GM23338 (cell line): ENCODE measurements at regions not wholly inside any gene's neighbourhood (a gene's known extent, or its start where the extent isn't known, plus 50 kb on each side); places are given as distances from the start of the nearest gene placed in this dataset.

Experiments
- ATAC-seq: fragments of 200-7000 bp; cut with Tn5 transposase; 3 replicates; pipeline ENCODE4 v1.9.1; 2020
- DNase-seq: peaks from one replicate; pipeline ENCODE4 v3.0.0-alpha.2; 2015; ENCODE audit warnings: low spot score
- H2AFZ ChIP-seq: fragments of 200-600 bp; sonication (generic); 2 replicates; pipeline ENCODE4 v1.8.0; 2016; ENCODE audit warnings: antibody characterized with exemption, mild to moderate bottlenecking, moderate library complexity
- H3F3A ChIP-seq: fragments of 200-600 bp; sonication (generic); replicated peaks from 2 replicates; pipeline ENCODE4 v1.8.0; 2017; ENCODE audit warnings: antibody characterized with exemption, mixed run types, low read depth
- H3K27ac ChIP-seq: fragments of 200-600 bp; sonication (generic); 2 replicates; pipeline ENCODE4 v1.6.1; 2016; ENCODE audit warnings: low read depth
- H3K27me3 ChIP-seq: fragments of 200-600 bp; sonication (generic); 2 replicates; pipeline ENCODE4 v1.8.0; 2016; ENCODE audit warnings: mild to moderate bottlenecking, mixed run types, moderate library complexity; ENCODE audit not compliant: insufficient read depth
- H3K36me3 ChIP-seq: fragments of 200-600 bp; sonication (generic); 2 replicates; pipeline ENCODE4 v1.8.0; 2016; ENCODE audit warnings: mild to moderate bottlenecking; ENCODE audit not compliant: insufficient read depth
- H3K4me1 ChIP-seq: fragments of 200-600 bp; sonication (generic); 2 replicates; pipeline ENCODE4 v1.8.0; 2016; ENCODE audit warnings: mild to moderate bottlenecking, moderate library complexity; ENCODE audit not compliant: insufficient read depth
- H3K4me2 ChIP-seq: fragments of 200-600 bp; sonication (generic); 2 replicates; pipeline ENCODE4 v1.7.1; 2017; ENCODE audit warnings: mixed run types
- H3K4me3 ChIP-seq: fragments of 200-600 bp; sonication (generic); 2 replicates; pipeline ENCODE4 v1.6.1; 2016; ENCODE audit warnings: mixed run types
- H3K79me2 ChIP-seq: fragments of 200-600 bp; sonication (generic); replicated peaks from 2 replicates; pipeline ENCODE4 v1.8.0; 2017; ENCODE audit warnings: mild to moderate bottlenecking; ENCODE audit not compliant: insufficient read depth
- H3K9me2 ChIP-seq: fragments of 200-600 bp; sonication (generic); 2 replicates; pipeline ENCODE4 v1.8.0; 2017; ENCODE audit not compliant: insufficient read depth
- H4K20me1 ChIP-seq: fragments of 200-600 bp; sonication (generic); replicated peaks from 2 replicates; pipeline ENCODE4 v1.8.0; 2017; ENCODE audit warnings: mild to moderate bottlenecking; ENCODE audit not compliant: insufficient read depth
- H3K27ac Mint-ChIP-seq: 2 replicates; pipeline ENCODE4 v1.8.0; 2020; ENCODE audit warnings: inconsistent platforms, mild to moderate bottlenecking, moderate library complexity, mixed read lengths
- H3K27me3 Mint-ChIP-seq: 3 replicates; pipeline ENCODE4 v1.8.0; 2022; ENCODE audit warnings: low read depth, mild to moderate bottlenecking, moderate library complexity, mixed read lengths, inconsistent platforms; ENCODE audit not compliant: insufficient read depth, poor library complexity
- H3K36me3 Mint-ChIP-seq: 3 replicates; pipeline ENCODE4 v1.8.0; 2021; ENCODE audit warnings: low read depth, mild to moderate bottlenecking, inconsistent platforms, moderate library complexity, mixed read lengths
- H3K4me1 Mint-ChIP-seq: 3 replicates; pipeline ENCODE4 v1.8.0; 2020; ENCODE audit warnings: mild to moderate bottlenecking, inconsistent platforms, mixed read lengths
- H3K4me3 Mint-ChIP-seq: 3 replicates; pipeline ENCODE4 v1.8.0; 2021; ENCODE audit warnings: moderate library complexity, mild to moderate bottlenecking, inconsistent platforms, mixed read lengths
- H3K9me3 Mint-ChIP-seq: 3 replicates; pipeline ENCODE4 v1.8.0; 2020; ENCODE audit warnings: moderate library complexity, mild to moderate bottlenecking, inconsistent platforms, mixed read lengths
- CREB1 ChIP-seq: fragments of 250-450 bp; sonication (Bioruptor Pico); IDR thresholded peaks from 2 replicates; pipeline ENCODE4 v1.5.0; 2020; ENCODE audit warnings: low read depth, mild to moderate bottlenecking, moderate library complexity
- CTCF ChIP-seq, 2 experiments: fragments of 200-600 bp in 1 of 2; sonication (generic) in 1 of 2; conservative IDR thresholded peaks; 2 replicates each; pipeline versions ENCODE4 v1.5.1 to v1.6.1; 2016 to 2017; ENCODE audit warnings: antibody characterized with exemption in 2 of 2, low read depth in 2 of 2, mild to moderate bottlenecking in 2 of 2, moderate library complexity in 1 of 2
- ETS1 ChIP-seq: IDR thresholded peaks from 2 replicates; pipeline ENCODE4 v1.6.1; 2016; ENCODE audit warnings: antibody characterized with exemption
- EZH2 ChIP-seq: fragments of 200-600 bp; sonication (generic); IDR thresholded peaks from one replicate; pipeline ENCODE4 v1.8.0; 2017; ENCODE audit warnings: antibody characterized with exemption, mild to moderate bottlenecking, low read depth; ENCODE audit not compliant: unreplicated experiment
- EZH2phosphoT487 ChIP-seq: fragments of 200-600 bp; sonication (generic); IDR thresholded peaks from one replicate; pipeline ENCODE4 v1.8.1; 2018; ENCODE audit warnings: antibody characterized with exemption; ENCODE audit not compliant: unreplicated experiment
- JUNB ChIP-seq: IDR thresholded peaks from one replicate; pipeline ENCODE4 v1.6.1; 2016; ENCODE audit warnings: antibody characterized with exemption; ENCODE audit not compliant: unreplicated experiment
- NANOG ChIP-seq: IDR thresholded peaks from 2 replicates; pipeline ENCODE4 v1.6.1; 2016; ENCODE audit warnings: antibody characterized with exemption, borderline replicate concordance
- POLR2AphosphoS5 ChIP-seq: IDR thresholded peaks from 2 replicates; pipeline ENCODE4 v1.6.1; 2016; ENCODE audit warnings: antibody characterized with exemption, low read depth
- REST ChIP-seq: IDR thresholded peaks from one replicate; pipeline ENCODE4 v1.6.1; 2018; ENCODE audit warnings: antibody characterized with exemption; ENCODE audit not compliant: unreplicated experiment
- STAT1 ChIP-seq: IDR thresholded peaks from one replicate; pipeline ENCODE4 v1.6.1; 2016; ENCODE audit warnings: antibody characterized with exemption; ENCODE audit not compliant: unreplicated experiment
- ZNF114 ChIP-seq: fragments of 250-450 bp; sonication (Bioruptor Pico); IDR thresholded peaks from 2 replicates; pipeline ENCODE4 v1.5.0; 2020; ENCODE audit warnings: mild to moderate bottlenecking, moderate library complexity
- ZNF331 ChIP-seq: fragments of 250-450 bp; sonication (Bioruptor Pico); IDR thresholded peaks from 2 replicates; pipeline ENCODE4 v1.5.0; 2020; ENCODE audit warnings: low read depth, mild to moderate bottlenecking, moderate library complexity
- ZNF462 ChIP-seq: fragments of 250-450 bp; sonication (Bioruptor Pico); IDR thresholded peaks from 2 replicates; pipeline ENCODE4 v1.5.0; 2020; ENCODE audit warnings: mild to moderate bottlenecking, moderate library complexity

GRCh38 chr6:21420146-21420878 lies 173.2 kb upstream of the SOX4 start:
- Histone ChIP-seq H3F3A (no peaks in the 10 kb centered on the region), H3K79me2 (no peaks in the 10 kb centered on the region), H3K36me3 (no peaks in the 10 kb centered on the region; the same call in 1 of the 2 replicates), H3K27ac (no peak overlapping the region), H3K4me1 (peaks cover 17% of the 10 kb centered on the region), H2AFZ (no peak overlapping the region), H4K20me1 (no peaks in the 10 kb centered on the region), H3K9me2 (peaks cover 6% of the 10 kb centered on the region; the same call in 1 of the 2 replicates), H3K4me3 (no peak overlapping the region), H3K4me2 (no peak overlapping the region), H3K27me3 (no peaks in the 10 kb centered on the region)
- Mint-ChIP-seq H3K4me1 (peaks cover 25% of the 10 kb centered on the region), H3K27me3 (no peaks in the 10 kb centered on the region), H3K9me3 (peaks cover 10% of the 10 kb centered on the region), H3K27ac (0 out of 2 replicates have a peak overlapping the region, but pooled peaks have one; percentile 36), H3K36me3 (peaks cover 6% of the 10 kb centered on the region; the same call in 2 of the 3 replicates), H3K4me3 (no peak overlapping the region)
- DNase-seq (no peak), ATAC-seq (no peak)
- TF ChIP-seq CTCF (conservative IDR thresholded peaks at IDR 0.05; ENCODE audit: low read depth in 2 of 2) (no peak), NANOG (no peak), CREB1 (CRISPR knock-in tag) (no peak), ZNF331 (CRISPR knock-in tag) (no peak), POLR2AphosphoS5 (no peak), EZH2 (no peak), ZNF462 (no peak), EZH2phosphoT487 (no peak), REST (no peak), ETS1 (no peak), STAT1 (no peak), ZNF114 (CRISPR knock-in tag) (no peak), JUNB (no peak)
